Neuron (in vitro differentiated cells): ENCODE measurements at regions not wholly inside any gene's neighbourhood (a gene's known extent, or its start where the extent isn't known, plus 50 kb on each side); places are given as distances from the start of the nearest gene placed in this dataset.
"Not testable (repeated sequence)": the region's sequence is repeated elsewhere in the genome, so short reads cannot be mapped to it uniquely, and the experiment has no call there.

ENCODE experiments used
- H2AFZ ChIP-seq: one replicate; pipeline ENCODE4 v1.6.1; 2013; ENCODE audit warnings: low read depth, mild to moderate bottlenecking, inconsistent platforms, low read length, moderate library complexity
- H3K27me3 ChIP-seq: one replicate; pipeline ENCODE4 v1.6.1; 2013; ENCODE audit warnings: low read length; ENCODE audit not compliant: insufficient read depth
- H3K36me3 ChIP-seq: one replicate; pipeline ENCODE4 v1.6.1; 2013; ENCODE audit warnings: low read length; ENCODE audit not compliant: insufficient read depth
- H3K4me1 ChIP-seq: one replicate; pipeline ENCODE4 v1.6.1; 2013; ENCODE audit warnings: low read length; ENCODE audit not compliant: insufficient read depth
- H3K4me3 ChIP-seq: 2 replicates; pipeline ENCODE4 v1.5.1; 2013; ENCODE audit warnings: mild to moderate bottlenecking, low read length, moderate library complexity
- H3K9me3 ChIP-seq: one replicate; pipeline ENCODE4 v1.6.1; 2013; ENCODE audit warnings: low read length

DNA sequence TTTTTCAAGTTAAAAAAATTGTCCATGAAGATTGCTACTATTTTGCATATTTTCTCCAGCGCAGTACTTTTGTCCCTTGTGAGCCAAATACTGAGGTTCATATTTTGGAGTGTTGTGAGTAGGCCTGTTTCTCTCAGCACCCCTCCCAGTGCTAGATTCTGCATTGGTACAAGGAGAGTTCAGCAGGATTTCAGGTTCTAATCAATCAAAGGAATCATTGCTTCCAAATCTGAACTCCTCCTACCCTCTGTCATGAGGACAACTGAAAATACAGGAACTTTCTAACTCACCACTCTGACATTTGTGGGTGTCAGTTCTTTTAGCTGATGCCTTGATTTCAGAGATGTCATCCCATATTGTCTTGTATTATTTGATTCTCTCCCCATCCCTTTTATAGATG is 299.9 kb downstream of the FZD1 start:
- H3K36me3 ChIP-seq, result no peaks in the 10 kb centered on the region
- no peaks in the 10 kb centered on the region for H3K9me3 ChIP-seq
- no peak overlapping the region for H2AFZ ChIP-seq
- H3K4me1 ChIP-seq, result peaks cover 27% of the 10 kb centered on the region
- H3K27me3 ChIP-seq, result no peaks in the 10 kb centered on the region
- no peak overlapping the region for H3K4me3 ChIP-seq

- no peak overlapping the region for H3K4me3 ChIP-seq
- no peaks in the 10 kb centered on the region for H3K9me3 ChIP-seq
- peaks cover 27% of the 10 kb centered on the region for H3K4me1 ChIP-seq
- no peaks in the 10 kb centered on the region for H3K36me3 ChIP-seq
- H3K27me3 ChIP-seq, result no peaks in the 10 kb centered on the region
- no peak overlapping the region for H2AFZ ChIP-seq
Measured at GRCh38 chr7:91564541-91564940, 300.3 kb downstream of the FZD1 start.

GRCh38 chr7:91565499-91566401 is 301.5 kb downstream of the FZD1 start:
- Histone ChIP-seq H3K4me1 (peaks cover 27% of the 10 kb centered on the region), H3K36me3 (no peaks in the 10 kb centered on the region)

GRCh38 chr7:91566402-91566732 is 302.1 kb downstream of the FZD1 start:
- no peaks in the 10 kb centered on the region for H3K9me3 ChIP-seq
- no peaks in the 10 kb centered on the region for H3K36me3 ChIP-seq
- peak overlapping the region; percentile 28 for H2AFZ ChIP-seq
- no peaks in the 10 kb centered on the region for H3K27me3 ChIP-seq
- H3K4me3 ChIP-seq, result no peak overlapping the region
- peaks cover 27% of the 10 kb centered on the region for H3K4me1 ChIP-seq

More at GRCh38 chr7:91565499-91566401, 301.5 kb downstream of the FZD1 start:
- H3K9me3 ChIP-seq, result no peaks in the 10 kb centered on the region
- no peaks in the 10 kb centered on the region for H3K27me3 ChIP-seq
- H3K4me3 ChIP-seq, result no peak overlapping the region
- H2AFZ ChIP-seq, result peak overlapping the region; percentile 38

GRCh38 chr7:91567081-91568012 is 303.1 kb downstream of the FZD1 start:
- Histone ChIP-seq H3K4me3 (no peak overlapping the region), H3K36me3 (no peaks in the 10 kb centered on the region), H2AFZ (peak overlapping the region; percentile 28), H3K27me3 (no peaks in the 10 kb centered on the region), H3K4me1 (peaks cover 27% of the 10 kb centered on the region), H3K9me3 (no peaks in the 10 kb centered on the region)

DNA sequence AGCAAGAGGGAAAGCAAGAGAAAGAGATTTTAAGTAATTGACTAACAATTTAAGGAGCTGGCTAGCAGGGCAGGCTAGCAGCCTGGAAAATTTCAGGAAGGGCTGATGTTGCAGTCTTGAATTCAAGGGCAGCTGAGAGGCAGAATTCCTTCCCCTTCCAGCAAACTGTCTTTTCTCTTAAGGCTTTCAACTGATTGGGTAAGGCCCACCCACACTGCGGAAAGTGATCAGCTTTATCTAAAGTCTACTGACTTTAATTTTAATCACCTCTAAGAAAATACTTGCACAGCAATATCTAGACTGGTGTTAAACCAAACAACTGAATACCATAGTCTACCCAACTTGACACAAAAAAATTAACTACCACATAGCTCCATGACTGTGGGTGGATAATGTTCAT is 303.9 kb downstream of the FZD1 start:
- Histone ChIP-seq H3K36me3 (no peaks in the 10 kb centered on the region), H3K4me1 (peaks cover 27% of the 10 kb centered on the region), H3K9me3 (no peaks in the 10 kb centered on the region), H2AFZ (no peak overlapping the region), H3K27me3 (no peaks in the 10 kb centered on the region), H3K4me3 (no peak overlapping the region)

- Histone ChIP-seq H3K27me3 (no peaks in the 10 kb centered on the region), H3K4me1 (peaks cover 27% of the 10 kb centered on the region), H3K4me3 (no peak overlapping the region), H3K36me3 (no peaks in the 10 kb centered on the region), H2AFZ (no peak overlapping the region), H3K9me3 (no peaks in the 10 kb centered on the region)
Measured at GRCh38 chr7:91569728-91570457, 305.7 kb downstream of the FZD1 start.

DNA sequence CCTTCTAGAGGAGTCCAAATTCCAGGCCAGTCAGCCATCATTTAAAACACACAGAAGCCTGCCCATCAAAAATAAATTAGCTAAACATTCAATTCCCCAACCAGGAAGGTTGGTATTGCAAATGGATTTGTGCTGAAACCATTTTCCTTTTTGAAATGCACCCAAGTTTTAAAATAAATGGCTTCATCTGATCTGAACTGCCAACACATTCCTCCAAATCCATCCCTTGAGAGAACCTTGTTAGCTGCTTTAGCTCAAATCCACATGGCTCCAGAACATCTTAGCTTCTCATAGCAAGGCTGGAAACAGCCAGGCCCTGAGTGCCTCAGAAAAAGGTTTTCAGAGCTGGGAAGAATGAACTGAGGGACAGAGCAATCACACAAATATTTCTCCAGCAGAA is 306.3 kb downstream of the FZD1 start:
- no peak overlapping the region for H2AFZ ChIP-seq
- no peaks in the 10 kb centered on the region for H3K9me3 ChIP-seq
- H3K4me3 ChIP-seq, result no peak overlapping the region
- H3K36me3 ChIP-seq, result no peaks in the 10 kb centered on the region
- H3K4me1 ChIP-seq, result peaks cover 22% of the 10 kb centered on the region
- no peaks in the 10 kb centered on the region for H3K27me3 ChIP-seq

GRCh38 chr7:91571601-91572000 is 307.4 kb downstream of the FZD1 start:
- no peak overlapping the region for H3K4me3 ChIP-seq
- no peak overlapping the region for H2AFZ ChIP-seq
- H3K27me3 ChIP-seq, result no peaks in the 10 kb centered on the region
- H3K9me3 ChIP-seq, result no peaks in the 10 kb centered on the region
- no peaks in the 10 kb centered on the region for H3K36me3 ChIP-seq
- H3K4me1 ChIP-seq, result peaks cover 12% of the 10 kb centered on the region

- Histone ChIP-seq H3K27me3 (no peaks in the 10 kb centered on the region), H3K4me1 (no peaks in the 10 kb centered on the region), H3K36me3 (no peaks in the 10 kb centered on the region), H3K4me3 (no peak overlapping the region), H2AFZ (no peak overlapping the region), H3K9me3 (no peaks in the 10 kb centered on the region)
Measured at GRCh38 chr7:91573405-91573804, 307.1 kb downstream of the MTERF1 start.

GRCh38 chr7:91576459-91576858 is 304.0 kb downstream of the MTERF1 start:
- H3K9me3 ChIP-seq, H3K36me3 ChIP-seq, H2AFZ ChIP-seq, H3K4me3 ChIP-seq, H3K27me3 ChIP-seq, H3K4me1 ChIP-seq: not testable (repeated sequence)

DNA sequence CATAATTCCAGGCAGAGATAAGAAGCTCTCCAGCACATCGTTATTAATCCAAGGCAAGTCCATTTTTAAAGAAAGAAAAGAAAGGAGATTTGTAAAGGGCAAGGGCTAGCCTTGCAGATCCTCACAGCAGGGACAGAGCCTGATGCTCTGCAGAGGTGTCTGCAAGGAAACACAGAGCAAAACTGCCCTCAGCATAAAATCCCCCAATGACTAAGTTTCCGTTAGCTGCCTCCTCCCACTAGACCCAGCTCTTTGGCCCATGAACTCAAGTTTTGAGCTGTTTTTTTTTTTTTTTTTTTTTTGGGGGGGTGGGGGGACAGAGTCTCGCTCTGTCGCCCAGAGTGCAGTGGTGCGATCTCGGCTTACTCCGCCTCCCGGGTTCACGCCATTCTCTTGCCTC is 300.7 kb downstream of the MTERF1 start:
- H3K9me3 ChIP-seq, result no peaks in the 10 kb centered on the region
- no peaks in the 10 kb centered on the region for H3K36me3 ChIP-seq
- no peak overlapping the region for H3K4me3 ChIP-seq
- no peaks in the 10 kb centered on the region for H3K4me1 ChIP-seq
- H2AFZ ChIP-seq, result no peak overlapping the region
- no peaks in the 10 kb centered on the region for H3K27me3 ChIP-seq
